ENCODE measurements at regions not wholly inside any gene's neighbourhood (a gene's known extent, or its start where the extent isn't known, plus 50 kb on each side); places are given as distances from the start of the nearest gene placed in this dataset.

- Mint-ChIP-seq H3K4me1 (no peaks in the 10 kb centered on the region), H3K9me3 (peaks cover 5% of the 10 kb centered on the region), H3K4me3 (no peak overlapping the region), H3K27me3 (no peaks in the 10 kb centered on the region), H3K36me3 (no peaks in the 10 kb centered on the region), H3K27ac (no peak overlapping the region)
- POLR2A ChIA-PET, result no interaction called here
- DNase-seq (no peak), ATAC-seq (ENCODE audit: low read depth) (no peak)
Measured at GRCh38 chr12:28896421-28896820, 252.7 kb upstream of the FAR2 start.

DNA sequence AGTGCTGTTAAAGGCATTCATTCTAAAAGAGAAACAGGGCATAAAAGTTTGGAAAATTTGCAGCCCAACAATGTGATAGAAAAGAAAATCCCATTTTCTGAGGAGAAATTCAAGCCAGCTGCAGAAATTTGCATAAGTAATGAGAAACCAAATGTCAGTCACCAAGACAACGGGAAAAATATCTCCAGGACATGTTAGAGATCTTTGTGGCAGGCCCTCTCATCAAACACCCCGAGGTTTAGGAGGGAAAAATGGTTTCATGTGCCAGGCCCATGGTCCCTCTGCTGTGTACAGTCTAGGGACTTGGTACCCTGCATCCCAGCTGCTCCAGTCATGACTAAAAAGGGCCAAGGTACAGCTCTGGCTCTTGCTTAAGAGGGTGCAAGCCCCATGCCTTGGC lies 251.0 kb upstream of the FAR2 start:
- Mint-ChIP-seq H3K27ac (no peak overlapping the region), H3K9me3 (peaks cover 4% of the 10 kb centered on the region), H3K27me3 (no peaks in the 10 kb centered on the region), H3K4me1 (no peaks in the 10 kb centered on the region), H3K36me3 (no peaks in the 10 kb centered on the region), H3K4me3 (no peak overlapping the region)
- DNase-seq (no peak), ATAC-seq (ENCODE audit: low read depth) (no peak)
- POLR2A ChIA-PET, result no interaction called here

DNA sequence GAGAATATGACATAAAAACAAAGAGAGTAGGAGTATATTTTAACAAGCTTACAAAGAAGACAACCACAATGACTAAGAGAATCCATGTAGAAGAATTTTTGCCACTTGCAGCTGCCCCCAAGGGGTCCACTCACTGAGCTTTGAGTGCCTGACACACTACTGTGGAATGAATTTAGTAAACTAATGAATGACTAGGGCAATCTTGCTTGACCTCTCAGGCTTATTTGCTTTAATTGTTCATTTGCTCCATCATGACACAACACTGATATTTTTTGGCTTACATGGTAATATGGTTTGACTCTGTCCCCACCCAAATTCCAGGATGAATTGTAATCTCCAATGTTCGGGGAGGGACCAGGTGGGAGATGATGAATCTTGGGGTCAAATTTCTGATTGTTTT lies 249.1 kb upstream of the FAR2 start:
- ATAC-seq (ENCODE audit: low read depth), result no peak
- no peak overlapping the region for H3K27ac Mint-ChIP-seq

DNA sequence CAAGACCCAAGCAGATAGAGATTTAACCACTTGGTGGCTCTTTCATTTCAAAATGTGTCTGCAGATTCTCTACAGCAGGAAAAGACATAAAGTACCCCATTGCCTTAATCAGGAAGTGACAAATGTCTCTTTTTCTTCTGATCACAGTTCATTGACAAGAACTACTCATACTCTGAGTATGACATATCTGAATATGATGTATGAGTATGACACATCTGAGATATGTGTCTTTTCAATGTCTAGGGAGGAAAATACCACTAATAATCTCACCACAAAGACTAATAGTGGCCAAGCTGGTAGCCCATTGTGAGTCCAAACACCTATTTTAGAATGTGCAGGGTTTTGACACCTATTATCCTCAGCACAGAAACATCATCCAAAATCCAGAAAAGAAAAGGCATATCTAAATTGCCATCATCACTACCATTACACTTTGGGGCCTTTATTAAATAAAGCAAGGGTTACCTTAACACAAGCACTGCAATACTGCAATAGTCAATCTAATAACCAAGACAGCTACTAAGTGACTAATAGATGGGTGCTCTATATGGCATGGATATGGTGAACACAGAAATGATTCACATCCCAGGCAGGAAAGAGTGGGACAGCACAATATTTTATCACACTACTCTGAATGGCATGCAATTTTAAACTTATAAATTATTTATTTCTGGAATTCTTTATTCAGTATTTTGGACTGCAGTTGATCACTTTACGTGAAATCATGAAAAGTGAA lies 243.7 kb upstream of the FAR2 start:
- ATAC-seq (ENCODE audit: low read depth), result no peak
- no peak for DNase-seq
- peaks cover 1% of the 10 kb centered on the region for H3K27me3 Mint-ChIP-seq
- H3K36me3 Mint-ChIP-seq, result no peaks in the 10 kb centered on the region
- H3K9me3 Mint-ChIP-seq, result peaks cover 10% of the 10 kb centered on the region
- H3K4me3 Mint-ChIP-seq, result no peak overlapping the region
- POLR2A ChIA-PET, result no interaction called here
- no peaks in the 10 kb centered on the region for H3K4me1 Mint-ChIP-seq
- no peak overlapping the region for H3K27ac Mint-ChIP-seq

More for the DNA sequence above, 249.1 kb upstream of the FAR2 start:
- no peaks in the 10 kb centered on the region for H3K36me3 Mint-ChIP-seq
- H3K4me3 Mint-ChIP-seq, result no peak overlapping the region
- peaks cover under 1% of the 10 kb centered on the region for H3K27me3 Mint-ChIP-seq
- no peak for DNase-seq
- H3K9me3 Mint-ChIP-seq, result peaks cover 5% of the 10 kb centered on the region
- no peaks in the 10 kb centered on the region for H3K4me1 Mint-ChIP-seq
- POLR2A ChIA-PET, result no interaction called here

- no peak for ATAC-seq (ENCODE audit: low read depth)
- Mint-ChIP-seq H3K27me3 (peaks cover 1% of the 10 kb centered on the region), H3K36me3 (no peaks in the 10 kb centered on the region), H3K4me1 (no peaks in the 10 kb centered on the region), H3K4me3 (no peak overlapping the region), H3K27ac (no peak overlapping the region), H3K9me3 (peaks cover 13% of the 10 kb centered on the region)
- no peak for DNase-seq
- POLR2A ChIA-PET, result no interaction called here
Measured at GRCh38 chr12:28908646-28909045, 240.4 kb upstream of the FAR2 start.

DNA sequence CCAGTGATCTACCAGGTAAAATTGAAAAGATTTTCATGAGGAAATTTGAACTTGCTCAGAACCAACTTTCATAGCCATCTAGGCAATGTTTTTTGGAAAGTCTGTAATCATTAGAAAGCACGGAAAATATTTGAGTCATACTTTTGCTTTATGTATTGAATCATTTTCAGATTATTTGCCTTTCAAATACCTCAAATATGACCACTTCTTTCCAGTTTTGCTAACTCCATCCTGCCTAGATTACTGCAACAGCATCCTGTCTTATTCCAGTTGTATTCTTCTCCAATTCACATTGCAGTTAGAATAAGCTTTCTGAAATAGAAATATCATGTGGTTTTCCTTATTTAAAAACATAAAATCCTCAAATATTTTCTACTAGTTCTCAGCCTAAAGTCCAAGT lies 239.8 kb upstream of the FAR2 start:
- no peaks in the 10 kb centered on the region for H3K36me3 Mint-ChIP-seq
- no peak overlapping the region for H3K4me3 Mint-ChIP-seq
- POLR2A ChIA-PET, result no interaction called here
- H3K4me1 Mint-ChIP-seq, result no peaks in the 10 kb centered on the region
- H3K9me3 Mint-ChIP-seq, result peaks cover 14% of the 10 kb centered on the region
- H3K27me3 Mint-ChIP-seq, result peaks cover 1% of the 10 kb centered on the region
- ATAC-seq (ENCODE audit: low read depth) (no peak), DNase-seq (no peak)
- H3K27ac Mint-ChIP-seq, result no peak overlapping the region

- H3K36me3 Mint-ChIP-seq, result no peaks in the 10 kb centered on the region
- no peak overlapping the region for H3K27ac Mint-ChIP-seq
- H3K9me3 Mint-ChIP-seq, result peaks cover 3% of the 10 kb centered on the region
- DNase-seq (no peak), ATAC-seq (ENCODE audit: low read depth) (no peak)
- no peaks in the 10 kb centered on the region for H3K27me3 Mint-ChIP-seq
- POLR2A ChIA-PET, result no interaction called here
- H3K4me3 Mint-ChIP-seq, result no peak overlapping the region
- H3K4me1 Mint-ChIP-seq, result no peaks in the 10 kb centered on the region
Measured at GRCh38 chr12:28925719-28926376, 223.2 kb upstream of the FAR2 start.

DNA sequence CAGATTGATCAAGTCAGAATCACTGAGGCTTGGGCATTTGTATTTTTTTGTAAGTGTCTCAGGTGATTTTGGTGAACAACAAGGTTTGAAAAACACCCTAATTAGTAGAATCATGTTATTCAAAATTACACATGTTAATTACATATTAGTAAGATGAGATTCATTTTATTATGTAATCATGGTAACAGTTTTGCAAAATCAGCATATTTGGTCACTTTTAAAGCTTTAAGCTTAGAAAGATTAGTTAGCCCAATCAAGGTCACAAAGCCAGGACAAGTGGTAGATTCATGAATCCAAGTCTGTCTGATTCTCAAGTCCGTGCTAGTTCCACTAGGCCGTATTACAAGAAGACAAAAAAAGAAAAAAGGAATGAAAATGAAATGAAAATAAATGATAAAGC lies 218.4 kb upstream of the FAR2 start:
- no peak for ATAC-seq (ENCODE audit: low read depth)
- H3K36me3 Mint-ChIP-seq, result no peaks in the 10 kb centered on the region
- H3K4me1 Mint-ChIP-seq, result no peaks in the 10 kb centered on the region
- POLR2A ChIA-PET, result no interaction called here
- H3K27ac Mint-ChIP-seq, result no peak overlapping the region
- H3K9me3 Mint-ChIP-seq, result no peaks in the 10 kb centered on the region
- H3K4me3 Mint-ChIP-seq, result no peak overlapping the region
- no peaks in the 10 kb centered on the region for H3K27me3 Mint-ChIP-seq
- no peak for DNase-seq

- Mint-ChIP-seq H3K36me3 (no peaks in the 10 kb centered on the region), H3K27me3 (no peaks in the 10 kb centered on the region), H3K4me1 (no peaks in the 10 kb centered on the region), H3K27ac (no peak overlapping the region), H3K4me3 (no peak overlapping the region), H3K9me3 (no peaks in the 10 kb centered on the region)
- DNase-seq (no peak), ATAC-seq (ENCODE audit: low read depth) (no peak)
- POLR2A ChIA-PET, result no interaction called here
Measured at GRCh38 chr12:28933176-28933575, 215.9 kb upstream of the FAR2 start.

DNA sequence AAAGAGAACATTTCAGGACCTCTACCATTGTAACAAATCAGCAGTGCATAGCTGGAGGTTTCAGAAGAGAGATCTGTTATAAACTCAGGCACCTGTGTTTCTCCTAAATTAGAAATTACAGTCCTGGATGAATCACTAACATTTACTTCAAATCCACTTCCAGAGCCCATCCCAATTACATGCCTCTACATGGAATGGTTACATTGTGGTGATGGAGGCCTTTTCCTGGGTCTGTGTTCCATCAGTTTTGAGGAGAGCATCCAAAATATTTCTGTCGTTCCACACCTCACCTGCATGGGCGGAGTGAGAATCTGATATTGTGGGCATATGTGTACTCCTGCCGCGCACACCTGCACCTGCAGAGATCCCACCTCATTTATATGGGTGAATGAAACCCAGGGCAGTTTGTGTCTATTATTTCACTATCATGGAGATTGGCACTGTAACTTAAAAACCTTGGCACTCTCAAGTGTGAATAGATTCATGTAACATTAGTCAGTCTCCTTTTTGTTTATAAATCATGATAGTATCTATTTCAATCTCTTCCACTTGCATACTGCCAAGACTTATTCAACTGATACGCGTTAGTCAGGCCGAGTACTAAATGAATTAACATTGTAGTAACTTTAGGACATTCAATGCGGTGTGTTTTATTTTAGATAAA lies 215.1 kb upstream of the FAR2 start:
- Mint-ChIP-seq H3K27me3 (no peaks in the 10 kb centered on the region), H3K9me3 (no peaks in the 10 kb centered on the region), H3K27ac (no peak overlapping the region), H3K36me3 (no peaks in the 10 kb centered on the region), H3K4me1 (no peaks in the 10 kb centered on the region), H3K4me3 (no peak overlapping the region)
- POLR2A ChIA-PET, result no interaction called here
- DNase-seq, result no peak
- ATAC-seq (ENCODE audit: low read depth), result no peak

DNA sequence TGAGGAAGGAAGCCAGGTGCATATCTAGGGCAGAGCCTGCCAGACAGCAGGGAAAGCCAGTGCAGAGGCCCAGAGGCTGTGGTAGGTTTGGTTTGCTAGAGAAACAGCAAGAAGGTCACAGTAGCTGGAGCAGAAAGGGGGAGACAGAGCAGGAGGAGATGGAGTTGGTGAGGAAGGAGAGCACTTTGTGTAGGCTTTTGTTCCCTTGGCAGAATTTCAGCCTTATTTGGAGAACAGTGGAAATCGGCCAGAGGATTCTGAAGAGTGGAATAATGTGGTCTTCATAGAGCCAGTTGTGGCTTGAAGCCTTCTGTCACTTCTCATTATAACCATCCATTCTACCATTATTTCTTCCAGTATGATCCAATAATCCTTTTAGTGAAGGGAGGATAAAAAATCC lies 212.9 kb upstream of the FAR2 start:
- H3K27ac Mint-ChIP-seq, result no peak overlapping the region
- DNase-seq (no peak), ATAC-seq (ENCODE audit: low read depth) (no peak)
- POLR2A ChIA-PET, result no interaction called here
- H3K4me1 Mint-ChIP-seq, result no peaks in the 10 kb centered on the region
- H3K4me3 Mint-ChIP-seq, result no peak overlapping the region
- H3K27me3 Mint-ChIP-seq, result no peaks in the 10 kb centered on the region
- H3K9me3 Mint-ChIP-seq, result no peaks in the 10 kb centered on the region
- H3K36me3 Mint-ChIP-seq, result no peaks in the 10 kb centered on the region

- POLR2A ChIA-PET, result no interaction called here
- no peaks in the 10 kb centered on the region for H3K9me3 Mint-ChIP-seq
- DNase-seq (no peak), ATAC-seq (ENCODE audit: low read depth) (no peak)
- H3K27ac Mint-ChIP-seq, result no peak overlapping the region
- H3K4me3 Mint-ChIP-seq, result no peak overlapping the region
- H3K27me3 Mint-ChIP-seq, result no peaks in the 10 kb centered on the region
- H3K4me1 Mint-ChIP-seq, result no peaks in the 10 kb centered on the region
- no peaks in the 10 kb centered on the region for H3K36me3 Mint-ChIP-seq
Measured at GRCh38 chr12:28936711-28937110, 212.4 kb upstream of the FAR2 start.

DNA sequence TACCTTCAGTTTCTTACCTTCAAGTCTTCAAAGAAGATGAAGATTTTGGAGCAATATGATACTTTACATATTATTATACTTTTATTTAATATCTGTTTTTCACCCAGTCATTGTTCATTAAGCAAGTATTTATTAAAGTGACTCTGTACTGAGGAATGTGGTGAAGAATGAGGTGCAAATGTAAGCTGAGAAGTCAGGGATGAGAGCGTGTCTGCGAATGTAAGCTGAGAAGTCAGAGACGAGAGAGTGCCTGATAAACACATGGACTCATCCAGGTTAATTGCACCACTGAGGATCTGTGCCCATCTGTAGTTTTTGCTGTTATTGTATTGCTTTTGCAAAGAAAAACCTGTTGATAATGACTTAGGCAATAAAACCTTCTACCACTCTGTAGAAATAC lies 211.9 kb upstream of the FAR2 start:
- H3K27me3 Mint-ChIP-seq, result no peaks in the 10 kb centered on the region
- H3K9me3 Mint-ChIP-seq, result no peaks in the 10 kb centered on the region
- no peak overlapping the region for H3K4me3 Mint-ChIP-seq
- no peak overlapping the region for H3K27ac Mint-ChIP-seq
- DNase-seq, result no peak
- H3K36me3 Mint-ChIP-seq, result no peaks in the 10 kb centered on the region
- no peaks in the 10 kb centered on the region for H3K4me1 Mint-ChIP-seq
- POLR2A ChIA-PET, result no interaction called here
- no peak for ATAC-seq (ENCODE audit: low read depth)

GRCh38 chr12:28938056-28938455 lies 211.0 kb upstream of the FAR2 start:
- no peak for ATAC-seq (ENCODE audit: low read depth)
- H3K27ac Mint-ChIP-seq, result no peak overlapping the region
- no peak overlapping the region for H3K4me3 Mint-ChIP-seq
- H3K27me3 Mint-ChIP-seq, result no peaks in the 10 kb centered on the region
- H3K4me1 Mint-ChIP-seq, result no peaks in the 10 kb centered on the region
- no peaks in the 10 kb centered on the region for H3K9me3 Mint-ChIP-seq
- H3K36me3 Mint-ChIP-seq, result no peaks in the 10 kb centered on the region
- POLR2A ChIA-PET, result no interaction called here
- no peak for DNase-seq
